PC-9 (cell line): ENCODE measurements at regions not wholly inside any gene's neighbourhood (a gene's known extent, or its start where the extent isn't known, plus 50 kb on each side); places are given as distances from the start of the nearest gene placed in this dataset.

Experiments used
- EZH2 ChIP-seq: fragments of 200-600 bp; sonication (generic); IDR thresholded peaks from 2 replicates; pipeline ENCODE4 v1.8.0; 2017; ENCODE audit warnings: antibody characterized with exemption, low read depth
- TF ChIP-seq, protein P1 (sequence below): fragments of 200-600 bp; sonication (generic); conservative IDR thresholded peaks from 2 replicates; pipeline ENCODE4 v1.6.1; 2017; ENCODE audit warnings: mixed run types, antibody characterized with exemption, mild to moderate bottlenecking, moderate library complexity

DNA sequence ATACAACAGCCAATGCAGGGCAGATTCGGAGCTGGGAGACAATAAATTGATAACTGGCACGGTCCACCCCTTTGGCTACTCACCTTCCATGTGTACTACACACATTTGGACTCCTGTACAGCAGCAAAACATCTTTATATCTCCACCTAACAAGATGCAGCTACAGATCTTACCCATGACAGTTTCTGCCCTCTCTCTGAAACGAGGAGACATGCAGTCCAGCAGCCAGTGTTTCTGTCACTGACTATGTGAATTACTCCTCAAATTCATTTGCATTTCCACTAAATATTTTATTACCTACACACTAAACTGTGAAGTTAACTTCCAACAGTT is 58.7 kb upstream of the BEGAIN start:
- TF ChIP-seq, protein P1, sequence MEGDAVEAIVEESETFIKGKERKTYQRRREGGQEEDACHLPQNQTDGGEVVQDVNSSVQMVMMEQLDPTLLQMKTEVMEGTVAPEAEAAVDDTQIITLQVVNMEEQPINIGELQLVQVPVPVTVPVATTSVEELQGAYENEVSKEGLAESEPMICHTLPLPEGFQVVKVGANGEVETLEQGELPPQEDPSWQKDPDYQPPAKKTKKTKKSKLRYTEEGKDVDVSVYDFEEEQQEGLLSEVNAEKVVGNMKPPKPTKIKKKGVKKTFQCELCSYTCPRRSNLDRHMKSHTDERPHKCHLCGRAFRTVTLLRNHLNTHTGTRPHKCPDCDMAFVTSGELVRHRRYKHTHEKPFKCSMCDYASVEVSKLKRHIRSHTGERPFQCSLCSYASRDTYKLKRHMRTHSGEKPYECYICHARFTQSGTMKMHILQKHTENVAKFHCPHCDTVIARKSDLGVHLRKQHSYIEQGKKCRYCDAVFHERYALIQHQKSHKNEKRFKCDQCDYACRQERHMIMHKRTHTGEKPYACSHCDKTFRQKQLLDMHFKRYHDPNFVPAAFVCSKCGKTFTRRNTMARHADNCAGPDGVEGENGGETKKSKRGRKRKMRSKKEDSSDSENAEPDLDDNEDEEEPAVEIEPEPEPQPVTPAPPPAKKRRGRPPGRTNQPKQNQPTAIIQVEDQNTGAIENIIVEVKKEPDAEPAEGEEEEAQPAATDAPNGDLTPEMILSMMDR = 0 out of 2 replicates have a peak, but pooled peaks have one; percentile 11
- TF ChIP-seq EZH2 = no peak
